ENCODE measurements at regions not wholly inside any gene's neighbourhood (a gene's known extent, or its start where the extent isn't known, plus 50 kb on each side); places are given as distances from the start of the nearest gene placed in this dataset.

DNA sequence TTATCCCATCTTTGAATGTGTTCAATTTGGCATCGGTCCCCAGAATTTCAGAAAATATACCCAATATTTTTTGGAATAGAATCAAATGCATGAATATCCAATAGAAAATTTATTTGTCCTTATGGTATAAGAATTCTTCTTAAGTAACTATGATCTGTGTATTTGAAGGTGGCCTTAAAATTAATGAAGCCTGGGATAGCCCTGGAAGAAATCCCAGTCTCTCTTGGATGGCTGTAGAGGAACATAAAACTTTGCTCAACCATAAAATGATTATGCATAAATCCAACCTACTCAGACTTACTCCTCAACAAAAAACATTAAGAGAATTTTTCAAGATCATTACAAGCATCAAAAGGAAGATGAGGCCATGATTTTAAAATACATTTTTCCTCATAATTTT lies 269.4 kb upstream of the SMIM31 start:
- TF ChIP-seq, protein P1, sequence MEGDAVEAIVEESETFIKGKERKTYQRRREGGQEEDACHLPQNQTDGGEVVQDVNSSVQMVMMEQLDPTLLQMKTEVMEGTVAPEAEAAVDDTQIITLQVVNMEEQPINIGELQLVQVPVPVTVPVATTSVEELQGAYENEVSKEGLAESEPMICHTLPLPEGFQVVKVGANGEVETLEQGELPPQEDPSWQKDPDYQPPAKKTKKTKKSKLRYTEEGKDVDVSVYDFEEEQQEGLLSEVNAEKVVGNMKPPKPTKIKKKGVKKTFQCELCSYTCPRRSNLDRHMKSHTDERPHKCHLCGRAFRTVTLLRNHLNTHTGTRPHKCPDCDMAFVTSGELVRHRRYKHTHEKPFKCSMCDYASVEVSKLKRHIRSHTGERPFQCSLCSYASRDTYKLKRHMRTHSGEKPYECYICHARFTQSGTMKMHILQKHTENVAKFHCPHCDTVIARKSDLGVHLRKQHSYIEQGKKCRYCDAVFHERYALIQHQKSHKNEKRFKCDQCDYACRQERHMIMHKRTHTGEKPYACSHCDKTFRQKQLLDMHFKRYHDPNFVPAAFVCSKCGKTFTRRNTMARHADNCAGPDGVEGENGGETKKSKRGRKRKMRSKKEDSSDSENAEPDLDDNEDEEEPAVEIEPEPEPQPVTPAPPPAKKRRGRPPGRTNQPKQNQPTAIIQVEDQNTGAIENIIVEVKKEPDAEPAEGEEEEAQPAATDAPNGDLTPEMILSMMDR (IDR thresholded peaks at IDR 0.05; ENCODE audit: low read length), result no peak
- TF ChIP-seq EZH2phosphoT487 (IDR thresholded peaks at IDR 0.05; ENCODE audit: low read length), result no peak
